Loucy (cell line): ENCODE measurements at regions not wholly inside any gene's neighbourhood (a gene's known extent, or its start where the extent isn't known, plus 50 kb on each side); places are given as distances from the start of the nearest gene placed in this dataset.

Experiments
- H2AFZ ChIP-seq: fragments of 200-600 bp; sonication (generic); 2 replicates; pipeline ENCODE4 v1.6.0; 2016; ENCODE audit warnings: antibody characterized with exemption, mild to moderate bottlenecking, low read length, moderate library complexity
- H3F3A ChIP-seq: fragments of 200-600 bp; 2 replicates; pipeline ENCODE4 v1.6.0; 2016; ENCODE audit warnings: antibody characterized with exemption, low read depth, mild to moderate bottlenecking
- H3K27me3 ChIP-seq: fragments of 200-600 bp; sonication (generic); 2 replicates; pipeline ENCODE4 v1.6.1; 2014; ENCODE audit warnings: low read length, mild to moderate bottlenecking; ENCODE audit not compliant: insufficient read depth, poor library complexity, severe bottlenecking
- H3K36me3 ChIP-seq: fragments of 200-600 bp; sonication (generic); 2 replicates; pipeline ENCODE4 v1.6.1; 2016; ENCODE audit warnings: low read length; ENCODE audit not compliant: insufficient read depth
- H3K4me1 ChIP-seq: fragments of 200-600 bp; sonication (generic); 2 replicates; pipeline ENCODE4 v1.5.1; 2014; ENCODE audit warnings: low read length, mild to moderate bottlenecking; ENCODE audit not compliant: insufficient read depth, poor library complexity, severe bottlenecking
- H3K4me2 ChIP-seq: fragments of 200-600 bp; sonication (generic); 2 replicates; pipeline ENCODE4 v1.6.0; 2014; ENCODE audit warnings: antibody characterized with exemption, low read length, low read depth, mild to moderate bottlenecking; ENCODE audit not compliant: poor library complexity, severe bottlenecking
- H3K4me3 ChIP-seq: fragments of 200-600 bp; sonication (generic); 2 replicates; pipeline ENCODE4 v1.5.1; 2014; ENCODE audit warnings: low read length, mild to moderate bottlenecking, mixed read lengths; ENCODE audit not compliant: poor library complexity, severe bottlenecking
- H3K79me2 ChIP-seq: fragments of 200-600 bp; sonication (generic); 2 replicates; pipeline ENCODE4 v1.6.1; 2014; ENCODE audit warnings: low read length; ENCODE audit not compliant: insufficient read depth
- H3K9ac ChIP-seq: fragments of 200-600 bp; sonication (generic); 2 replicates; pipeline ENCODE4 v1.6.0; 2014; ENCODE audit warnings: mild to moderate bottlenecking, low read depth, low read length, moderate library complexity; ENCODE audit not compliant: poor library complexity, severe bottlenecking
- H3K9me2 ChIP-seq: fragments of 200-600 bp; sonication (generic); replicated peaks from 2 replicates; pipeline ENCODE4 v1.6.1; 2016; ENCODE audit warnings: low read depth, low read length, mixed read lengths
- H3K9me3 ChIP-seq: fragments of 200-600 bp; sonication (generic); 2 replicates; pipeline ENCODE4 v1.6.1; 2014; ENCODE audit warnings: mild to moderate bottlenecking, antibody characterized with exemption, low read length, low read depth; ENCODE audit not compliant: insufficient read depth
- H4K20me1 ChIP-seq: fragments of 200-600 bp; sonication (generic); 2 replicates; pipeline ENCODE4 v1.6.0; 2014; ENCODE audit warnings: antibody characterized with exemption, low read length, mild to moderate bottlenecking; ENCODE audit not compliant: insufficient read depth, poor library complexity, severe bottlenecking
- CTCF ChIP-seq: fragments of 200-600 bp; sonication (generic); conservative IDR thresholded peaks from 2 replicates; pipeline ENCODE4 v1.5.1; 2014; ENCODE audit warnings: mild to moderate bottlenecking, antibody characterized with exemption, low read length
- EZH2phosphoT487 ChIP-seq: fragments of 200-600 bp; IDR thresholded peaks from 2 replicates; pipeline ENCODE4 v1.6.1; 2018; ENCODE audit warnings: antibody characterized with exemption, mild to moderate bottlenecking, moderate library complexity, borderline replicate concordance

- H3F3A ChIP-seq: no peaks in the 10 kb centered on the region
- H3K9me3 ChIP-seq: no peaks in the 10 kb centered on the region
- H3K79me2 ChIP-seq: no peaks in the 10 kb centered on the region
- H3K27me3 ChIP-seq: peaks cover 54% of the 10 kb centered on the region
- H3K4me2 ChIP-seq: peak overlapping the region; percentile 3
- no peaks in the 10 kb centered on the region for H3K9me2 ChIP-seq
- TF ChIP-seq EZH2phosphoT487: no peak
- TF ChIP-seq CTCF: no peak
- H3K9ac ChIP-seq: no peak overlapping the region
- H3K4me1 ChIP-seq: peaks cover 7% of the 10 kb centered on the region
- H2AFZ ChIP-seq: no peak overlapping the region
- no peaks in the 10 kb centered on the region for H4K20me1 ChIP-seq
- H3K4me3 ChIP-seq: no peak overlapping the region
- H3K36me3 ChIP-seq: no peaks in the 10 kb centered on the region
These were observed 368.2 kb upstream of the ATP2B1 start for GRCh38 chr12:90076851-90077319.

GRCh38 chr12:90075685-90076084 lies 367.0 kb upstream of the ATP2B1 start:
- Histone ChIP-seq H3K9me2 (no peaks in the 10 kb centered on the region), H3F3A (no peaks in the 10 kb centered on the region), H3K79me2 (no peaks in the 10 kb centered on the region), H3K4me2 (no peak overlapping the region), H3K9ac (no peak overlapping the region), H3K9me3 (no peaks in the 10 kb centered on the region), H3K27me3 (peaks cover 43% of the 10 kb centered on the region), H3K4me3 (no peak overlapping the region), H4K20me1 (no peaks in the 10 kb centered on the region), H3K36me3 (no peaks in the 10 kb centered on the region), H2AFZ (no peak overlapping the region), H3K4me1 (peaks cover 7% of the 10 kb centered on the region)
- TF ChIP-seq CTCF (no peak), EZH2phosphoT487 (no peak)

- TF ChIP-seq EZH2phosphoT487: no peak
- TF ChIP-seq CTCF: no peak
- Histone ChIP-seq H3K4me2 (no peak overlapping the region), H3K4me1 (peaks cover 7% of the 10 kb centered on the region), H4K20me1 (no peaks in the 10 kb centered on the region), H3K79me2 (no peaks in the 10 kb centered on the region), H3K27me3 (peaks cover 30% of the 10 kb centered on the region), H3K9me3 (no peaks in the 10 kb centered on the region), H3F3A (no peaks in the 10 kb centered on the region), H3K36me3 (no peaks in the 10 kb centered on the region), H2AFZ (no peak overlapping the region), H3K9ac (no peak overlapping the region), H3K9me2 (no peaks in the 10 kb centered on the region), H3K4me3 (no peak overlapping the region)
These were observed 365.4 kb upstream of the ATP2B1 start for GRCh38 chr12:90074086-90074485.
